ENCODE measurements at regions not wholly inside any gene's neighbourhood (a gene's known extent, or its start where the extent isn't known, plus 50 kb on each side); places are given as distances from the start of the nearest gene placed in this dataset.
"Not testable (repeated sequence)": the region's sequence is repeated elsewhere in the genome, so short reads cannot be mapped to it uniquely, and the experiment has no call there.

DNA sequence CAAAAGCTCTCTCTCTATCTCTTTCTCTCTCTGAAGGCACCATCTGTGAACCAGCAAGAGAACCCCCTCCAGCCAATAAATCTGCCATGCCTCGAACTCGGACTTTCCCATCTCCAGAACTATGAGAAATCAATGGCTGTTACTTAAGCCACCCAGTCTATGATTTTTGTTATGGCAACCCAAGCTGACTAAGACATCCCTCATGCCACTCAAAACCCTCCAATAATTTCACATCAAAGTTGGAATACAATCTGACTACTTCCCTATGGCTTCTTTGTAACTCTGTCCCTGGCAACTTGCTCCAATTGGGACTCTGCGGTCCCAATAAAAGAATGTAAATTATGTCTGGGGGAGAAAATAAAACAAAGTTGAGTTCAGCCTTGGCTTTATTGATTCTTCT, 265.7 kb downstream of the SHOX start:
- DNase-seq (ENCODE audit: low read depth), result no peak

DNA sequence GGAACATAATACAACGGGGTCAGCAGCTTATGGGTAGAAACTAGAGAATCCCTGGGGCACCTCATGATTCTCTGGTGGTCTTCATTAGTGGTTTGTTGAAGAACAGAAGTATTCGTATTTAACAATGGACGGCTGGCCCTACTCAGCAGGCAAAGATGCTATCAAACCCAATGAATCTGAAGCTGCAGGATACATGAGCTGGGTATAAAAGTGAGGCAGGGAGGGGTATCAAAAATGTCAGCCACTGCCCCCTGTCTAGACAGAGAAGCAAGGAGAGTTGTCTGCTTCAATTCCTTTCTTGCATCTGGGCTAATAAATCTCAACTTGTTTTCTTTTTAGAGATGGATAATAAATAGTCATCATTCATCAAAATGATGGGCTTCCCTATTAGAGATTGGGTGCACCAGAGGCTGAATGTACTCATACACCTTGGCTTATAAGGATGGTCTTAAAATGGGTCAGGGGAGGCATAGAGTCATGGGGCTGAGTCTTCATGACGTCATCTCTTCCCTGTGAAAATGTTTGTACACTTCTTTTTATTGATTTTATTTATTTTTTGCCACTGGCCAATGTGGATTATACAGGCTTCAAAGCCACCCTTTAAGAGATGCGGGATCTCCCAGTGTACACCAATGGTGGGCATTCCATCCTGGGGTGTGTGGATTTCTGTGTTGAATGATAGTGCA, 259.5 kb downstream of the SHOX start:
- no peak for DNase-seq (ENCODE audit: low read depth)

DNA sequence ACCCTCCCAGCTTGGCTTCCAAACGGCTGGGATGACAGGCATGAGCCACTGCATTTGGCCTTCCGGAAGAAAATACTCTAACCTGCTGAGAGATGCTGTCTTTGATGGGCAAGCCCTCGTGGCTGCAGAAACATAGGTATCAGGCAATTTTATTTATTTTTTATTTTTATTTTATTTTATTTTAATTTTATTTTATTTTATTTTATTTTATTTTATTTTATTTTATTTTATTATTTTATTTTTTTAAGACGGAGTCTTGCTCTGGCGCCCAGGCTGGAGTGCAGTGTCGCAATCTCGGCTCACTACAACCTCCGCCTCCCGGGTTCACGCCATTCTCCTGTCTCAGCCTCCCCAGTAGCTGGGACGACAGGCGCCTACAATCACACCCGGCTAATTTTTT, 257.1 kb downstream of the SHOX start:
- DNase-seq (ENCODE audit: low read depth), result not testable (repeated sequence)

DNA sequence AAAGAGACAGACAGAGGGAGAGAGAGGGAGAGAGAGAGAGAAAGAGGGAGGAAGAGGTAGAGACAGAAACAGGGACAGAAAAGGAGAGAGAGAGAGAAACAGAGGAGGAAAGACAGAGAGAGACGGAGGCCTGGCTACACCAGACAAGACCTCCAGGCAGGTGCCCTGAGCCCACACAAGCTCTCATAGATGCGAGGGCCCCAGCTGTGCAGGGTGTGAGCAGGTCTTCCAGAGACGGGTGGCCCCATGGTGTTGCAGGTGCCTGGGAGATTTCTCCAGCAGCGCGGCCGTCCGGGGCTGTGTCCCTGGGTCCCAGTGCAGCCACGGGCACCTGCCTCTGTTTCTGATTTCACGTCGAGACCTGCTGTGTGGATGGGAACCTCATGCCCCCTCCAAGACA, 253.0 kb downstream of the SHOX start:
- DNase-seq (ENCODE audit: low read depth), result no peak

DNA sequence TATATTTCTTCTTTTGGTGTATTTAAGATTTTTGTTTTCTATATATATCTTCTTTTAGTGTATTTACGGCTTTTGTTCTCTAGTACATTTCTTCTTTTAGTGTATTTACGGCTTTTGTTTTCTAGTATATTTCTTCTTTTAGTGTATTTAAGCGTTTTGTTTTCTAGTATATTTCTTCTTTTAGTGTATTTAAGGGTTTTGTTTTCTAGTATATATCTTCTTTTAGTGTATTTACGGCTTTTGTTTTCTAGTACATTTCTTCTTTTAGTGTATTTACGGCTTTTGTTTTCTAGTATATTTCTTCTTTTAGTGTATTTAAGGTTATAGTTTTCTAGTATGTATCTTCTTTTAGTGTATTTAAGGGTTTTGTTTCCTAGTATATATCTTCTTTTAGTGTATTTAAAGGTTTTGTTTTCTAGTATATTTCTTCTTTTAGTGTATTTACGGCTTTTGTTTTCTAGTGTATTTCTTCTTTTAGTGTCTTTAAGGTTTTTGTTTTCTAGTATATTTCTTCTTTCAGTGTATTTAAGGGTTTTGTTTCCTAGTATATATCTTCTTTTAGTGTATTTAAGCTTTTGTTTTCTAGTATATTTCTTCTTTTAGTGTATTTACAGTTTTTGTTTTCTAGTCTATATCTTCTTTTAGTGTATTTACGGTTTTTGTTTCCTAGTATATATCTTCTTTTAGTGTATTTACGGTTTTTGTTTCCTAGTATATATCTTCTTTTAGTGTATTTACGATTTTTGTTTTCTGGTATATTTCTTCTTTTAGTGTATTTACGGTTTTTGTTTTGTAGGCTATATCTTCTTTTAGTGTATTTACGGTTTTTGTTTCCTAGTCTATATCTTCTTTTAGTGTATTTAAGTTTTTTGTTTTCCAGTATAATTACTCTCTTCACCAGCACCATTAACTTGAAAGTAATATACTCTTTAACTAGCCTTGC, 249.4 kb downstream of the SHOX start:
- not testable (repeated sequence) for DNase-seq (ENCODE audit: low read depth)

DNA sequence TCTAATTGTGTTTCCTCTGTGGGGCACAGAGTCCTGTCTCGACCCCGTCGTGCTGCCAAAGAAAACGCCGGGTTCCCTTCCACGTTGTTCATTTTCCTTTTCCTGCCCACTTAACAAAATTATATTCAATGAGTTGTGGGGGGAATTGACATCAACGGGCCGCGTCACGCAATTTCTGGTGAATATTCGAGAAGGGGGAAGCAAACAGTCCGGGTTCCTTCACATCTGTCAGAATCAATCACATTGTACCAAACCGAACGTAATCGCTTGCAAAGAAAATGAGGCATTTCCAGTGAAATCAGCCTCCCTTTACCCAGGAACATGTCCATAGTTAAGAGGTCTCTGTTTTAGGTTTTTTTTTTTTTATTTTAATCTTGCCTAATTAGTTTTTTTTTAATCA, 243.5 kb downstream of the SHOX start:
- DNase-seq (ENCODE audit: low read depth), result no peak

DNA sequence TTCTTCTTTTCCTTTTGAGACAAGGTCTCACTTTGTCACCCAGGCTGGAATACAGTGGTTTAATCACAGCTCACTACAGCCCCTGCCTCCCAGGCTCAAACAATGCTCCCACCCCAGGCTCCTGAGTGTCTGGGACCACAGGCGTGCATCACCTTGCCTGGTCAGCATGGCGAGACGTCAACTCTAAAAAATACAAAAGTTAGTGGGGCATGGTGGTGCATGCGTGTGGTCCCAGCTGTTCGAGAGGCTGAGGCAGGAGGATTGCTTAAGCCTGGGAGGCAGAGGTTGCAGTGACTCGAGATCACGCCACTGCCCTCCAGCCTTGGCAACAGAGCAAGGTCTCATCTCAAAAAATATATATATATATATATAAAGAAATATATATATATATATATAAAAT, 242.4 kb downstream of the SHOX start:
- no peak for DNase-seq (ENCODE audit: low read depth)

DNA sequence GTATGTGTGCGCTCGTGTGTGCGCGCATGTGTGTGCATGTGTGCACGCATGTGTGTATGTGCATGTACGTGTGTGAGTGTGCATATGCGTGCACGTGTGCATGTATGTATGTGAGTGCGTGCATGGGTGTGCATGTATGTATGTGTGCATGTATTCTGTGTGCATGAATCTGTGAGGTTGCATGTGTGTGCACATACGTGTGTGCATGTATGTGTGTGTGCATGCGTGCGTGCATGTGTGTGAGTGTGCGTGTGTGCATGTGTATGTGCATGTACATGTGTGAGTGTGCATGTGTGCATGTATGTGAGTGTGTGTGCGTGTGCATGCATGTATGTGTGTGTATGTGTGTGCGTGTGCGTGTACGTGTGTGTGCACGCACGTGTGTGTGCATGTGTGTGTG, 241.5 kb downstream of the SHOX start:
- DNase-seq (ENCODE audit: low read depth), result no peak

DNA sequence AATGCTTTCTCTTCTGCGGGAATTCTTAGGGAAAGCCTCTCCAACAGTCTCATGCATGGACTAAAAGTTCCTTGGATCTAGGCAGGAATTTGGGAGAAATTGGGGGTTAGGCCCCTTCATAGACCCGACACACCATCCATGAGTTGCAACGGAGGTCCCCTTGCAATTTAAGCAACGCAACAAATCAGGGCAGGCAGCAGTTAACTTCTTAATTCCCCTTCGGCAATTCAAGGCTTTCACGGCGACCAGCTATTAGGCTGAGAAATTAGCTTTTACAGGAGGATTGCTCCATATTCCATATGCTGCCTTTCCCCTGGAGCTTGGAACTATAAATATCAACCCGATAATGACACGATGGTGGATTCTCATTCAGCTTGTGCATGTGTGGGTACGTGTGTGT, 241.0 kb downstream of the SHOX start:
- DNase-seq (ENCODE audit: low read depth), result no peak

DNA sequence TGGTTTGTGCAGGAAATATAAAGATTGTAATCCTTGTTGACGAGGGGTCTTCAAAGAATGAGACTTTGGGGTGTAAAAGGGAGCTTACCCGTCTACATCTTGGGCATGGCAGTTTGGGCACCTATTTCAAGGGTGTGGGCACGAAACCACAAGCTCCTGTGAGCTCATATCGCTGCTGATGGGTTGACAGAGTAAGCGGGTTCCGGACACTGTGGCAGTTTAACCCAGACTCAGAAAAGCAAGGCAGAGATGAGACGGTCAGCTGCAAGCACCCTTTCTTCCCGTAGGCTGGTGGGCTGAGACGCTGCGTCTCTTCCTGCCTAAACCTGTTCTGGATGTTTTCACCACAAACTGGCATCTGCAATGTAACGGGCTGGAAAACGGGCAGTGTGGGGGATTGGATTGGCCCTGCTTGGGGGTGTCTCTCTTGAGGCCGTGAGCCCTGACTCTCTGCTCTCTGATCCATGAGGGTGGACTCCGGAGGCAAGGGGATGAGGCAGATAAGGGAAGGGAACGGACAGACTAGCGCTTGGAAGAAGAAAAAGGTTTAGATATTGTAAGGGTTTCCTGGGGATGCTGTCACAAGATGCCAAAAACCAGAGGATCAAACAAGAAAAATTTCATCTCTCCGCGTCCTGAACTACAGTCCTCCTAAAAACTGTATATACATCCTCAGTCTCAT, 237.5 kb downstream of the SHOX start:
- DNase-seq (ENCODE audit: low read depth), result no peak

DNA sequence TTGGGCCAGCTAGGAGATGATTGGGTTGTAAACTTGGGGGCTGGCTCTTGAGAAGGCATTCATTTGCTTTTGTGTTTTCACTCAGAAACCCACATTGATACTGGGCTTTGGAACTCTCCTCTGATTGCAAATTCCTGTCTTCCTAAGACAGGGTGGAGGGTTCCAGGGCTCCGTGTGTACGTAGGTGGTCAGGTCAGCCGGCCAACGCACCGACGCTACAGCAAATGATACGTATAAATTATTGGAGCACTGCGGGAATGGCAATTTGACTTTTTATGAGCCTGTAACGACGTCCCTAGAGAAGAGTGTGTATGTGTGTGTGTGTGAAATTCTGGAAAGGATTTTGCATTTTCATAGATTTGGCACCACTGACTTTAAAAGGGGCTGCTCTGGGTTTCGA, 236.9 kb downstream of the SHOX start:
- DNase-seq (ENCODE audit: low read depth), result no peak

DNA sequence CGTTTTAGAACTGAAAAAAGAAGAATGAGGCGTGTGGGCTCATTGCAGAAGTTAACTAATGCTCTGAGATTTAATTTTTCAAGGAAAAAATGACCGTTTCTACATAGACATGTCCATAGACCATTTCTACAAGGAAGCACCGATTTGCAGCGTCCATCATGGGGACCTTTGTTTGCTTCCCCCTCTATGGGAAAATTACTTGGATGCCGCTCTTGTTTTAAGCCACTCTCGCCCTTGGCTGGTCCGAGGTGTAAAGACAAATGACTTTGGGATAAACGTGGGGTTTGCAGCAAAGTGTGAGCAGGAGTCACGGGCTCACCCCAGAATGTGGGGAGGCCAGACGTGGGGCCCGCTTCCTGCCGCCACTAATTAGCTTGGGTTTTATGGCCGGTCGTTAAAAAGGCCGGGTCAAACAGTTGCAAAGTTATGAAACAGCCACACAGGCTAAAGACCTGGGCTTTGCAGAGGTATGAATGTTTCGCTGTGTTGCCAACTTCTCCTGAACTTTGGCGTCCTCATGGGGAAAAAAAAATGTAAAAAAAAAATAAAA, 235.9 kb downstream of the SHOX start:
- DNase-seq (ENCODE audit: low read depth), result no peak

DNA sequence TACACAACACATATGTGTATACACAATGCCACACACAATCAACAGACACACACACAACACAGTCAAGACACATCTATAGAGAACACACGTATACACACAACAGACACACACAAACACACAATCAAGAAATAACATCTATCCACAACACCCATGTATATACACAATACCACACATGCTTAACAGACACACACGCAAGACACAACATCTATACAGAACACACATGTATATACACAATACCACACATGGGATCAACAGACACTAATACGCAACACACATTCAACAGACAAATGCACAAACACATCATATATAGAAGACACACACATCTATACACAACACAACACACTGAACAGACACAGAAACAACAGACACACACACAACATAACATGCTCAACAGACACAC, 234.8 kb downstream of the SHOX start:
- no peak for DNase-seq (ENCODE audit: low read depth)

DNA sequence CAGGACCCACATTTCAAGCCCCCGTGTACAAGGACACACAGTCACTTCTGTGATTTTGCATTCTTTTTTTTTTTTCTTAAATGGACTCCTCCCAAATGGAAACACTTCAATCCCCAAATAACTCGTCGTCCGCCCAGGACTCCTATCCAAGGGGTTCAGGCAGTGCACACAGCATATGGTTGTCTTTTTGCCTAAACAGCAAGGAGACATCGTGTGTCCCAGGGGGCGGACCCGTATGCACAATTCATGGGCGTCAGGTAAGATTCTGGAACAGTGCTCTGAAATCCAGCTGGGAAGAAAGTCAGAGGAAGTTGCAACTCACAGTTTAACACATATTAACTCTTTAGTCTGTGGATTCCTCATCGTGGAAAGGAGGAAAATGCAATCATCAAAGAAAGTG, 231.3 kb downstream of the SHOX start:
- DNase-seq (ENCODE audit: low read depth), result no peak

DNA sequence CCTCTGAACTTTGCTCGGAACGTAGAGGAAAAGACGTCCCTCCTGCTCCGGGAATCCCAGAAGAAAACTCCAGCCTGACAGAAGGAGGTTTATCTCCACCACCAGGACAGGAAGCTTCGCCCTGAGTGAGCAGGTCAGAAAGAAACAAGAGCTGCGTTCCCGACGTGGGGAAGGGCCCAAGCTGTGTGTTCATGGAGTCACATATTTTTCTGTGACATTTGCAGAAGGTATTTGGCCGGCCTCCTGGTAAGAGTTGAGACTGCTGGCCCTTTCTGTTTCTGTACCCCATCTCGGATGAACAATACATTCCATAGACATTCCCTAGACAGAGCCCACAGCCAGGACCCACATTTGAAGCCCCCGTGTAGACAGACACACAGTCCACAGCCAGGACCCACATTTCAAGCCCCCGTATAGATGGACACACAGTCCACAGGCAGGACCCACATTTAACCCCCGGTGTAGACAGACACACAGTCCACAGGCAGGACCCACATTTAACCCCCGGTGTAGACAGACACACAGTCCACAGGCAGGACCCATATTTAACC, 230.8 kb downstream of the SHOX start:
- no peak for DNase-seq (ENCODE audit: low read depth)

DNA sequence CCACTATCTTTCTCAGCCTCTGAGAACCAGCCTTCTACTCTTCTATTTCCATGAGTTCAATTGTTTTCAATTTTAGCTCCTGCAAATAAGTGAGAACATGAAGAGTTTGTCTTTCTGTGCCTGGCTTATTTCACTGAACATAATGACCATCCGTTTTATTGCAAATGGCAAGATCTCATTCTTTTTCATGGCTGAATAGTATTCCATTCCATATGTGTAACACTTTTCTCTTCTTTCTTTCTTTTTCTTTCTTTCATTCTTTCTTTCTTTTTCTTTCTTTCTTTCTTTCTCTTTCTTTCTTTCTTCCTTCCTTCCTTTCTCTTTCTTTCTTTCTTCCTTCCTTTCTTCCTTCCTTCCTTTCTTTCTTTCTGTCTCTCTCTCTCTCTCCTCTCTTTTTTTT, 228.7 kb downstream of the SHOX start:
- DNase-seq (ENCODE audit: low read depth), result no peak

DNA sequence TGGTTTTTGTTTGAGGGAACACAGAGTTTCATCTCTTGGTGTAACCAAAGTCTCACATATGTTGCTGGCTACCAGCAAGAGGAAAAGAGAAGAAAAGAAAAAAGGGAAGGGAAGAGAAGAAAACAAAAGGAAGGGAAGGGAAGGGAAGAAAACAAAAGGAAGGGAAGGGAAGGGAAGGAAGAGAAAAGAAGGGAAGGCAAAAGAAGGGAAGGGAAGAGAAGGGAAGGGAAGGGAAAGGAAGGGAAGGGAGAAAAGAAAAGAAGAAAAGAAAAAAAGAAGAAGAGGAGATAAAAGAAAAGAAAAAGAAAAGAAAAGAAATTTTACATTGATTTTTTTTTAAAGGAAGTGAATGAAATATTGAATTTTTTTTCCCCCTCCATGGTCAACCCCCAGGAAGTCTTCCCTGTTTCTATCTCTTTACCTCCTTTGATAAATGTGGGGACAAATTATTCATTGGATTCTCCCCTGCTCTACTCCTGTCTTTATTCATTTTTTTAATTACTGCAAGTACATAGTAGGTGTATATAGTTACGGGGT, 228.0 kb downstream of the SHOX start:
- no peak for DNase-seq (ENCODE audit: low read depth)

DNA sequence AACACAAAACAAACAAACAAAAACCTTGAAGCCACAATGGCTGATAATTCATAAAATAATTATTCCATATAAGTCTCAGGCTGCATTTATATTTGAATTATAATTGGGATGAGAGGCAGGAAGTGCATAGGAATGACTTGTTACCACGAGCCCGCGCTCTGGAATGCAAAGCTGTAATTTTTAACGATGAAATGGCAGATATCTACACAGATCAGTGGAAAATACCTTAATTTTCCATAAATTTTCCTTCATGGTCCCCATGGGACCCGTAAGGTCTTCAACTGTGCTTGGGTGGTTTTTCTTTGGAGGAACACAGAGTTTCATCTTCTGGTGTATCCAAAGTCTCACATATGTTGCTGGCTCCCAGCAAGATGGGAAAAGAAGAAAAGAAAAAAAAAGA, 226.8 kb downstream of the SHOX start:
- no peak for DNase-seq (ENCODE audit: low read depth)

DNA sequence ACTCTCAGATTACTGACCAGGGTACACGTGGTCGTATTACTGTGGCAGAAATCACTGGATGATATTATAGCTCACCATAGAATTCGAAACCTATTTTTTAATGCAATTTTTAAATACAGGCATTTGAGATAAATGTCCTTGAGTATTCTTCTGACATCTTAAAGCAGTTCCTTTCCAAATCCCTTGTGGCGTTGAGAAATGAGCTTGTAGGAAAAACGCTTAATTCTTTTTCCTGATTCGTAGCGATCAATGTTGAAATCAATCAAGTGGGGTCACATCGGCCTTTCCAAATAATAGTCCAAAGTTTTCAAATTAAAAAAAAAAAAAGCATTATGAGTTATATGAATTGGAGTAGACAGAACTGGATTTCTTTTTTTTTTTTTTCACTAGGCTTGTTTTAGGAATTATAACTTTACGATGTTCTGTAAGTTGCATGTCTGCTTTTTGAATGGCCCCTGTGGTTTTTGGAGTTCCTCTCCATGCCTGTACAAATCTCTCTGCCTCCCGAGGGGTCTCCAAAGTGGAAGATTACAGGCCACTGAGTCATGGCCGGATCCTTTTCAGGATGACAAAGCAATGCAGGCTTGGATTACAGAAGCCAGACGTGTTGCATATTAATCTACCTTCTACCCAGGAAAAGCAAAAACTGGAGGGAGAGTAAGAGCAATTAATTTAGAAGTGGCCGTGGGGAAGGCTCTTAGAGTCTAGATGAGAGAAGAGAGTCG, 226.1 kb downstream of the SHOX start:
- no peak for DNase-seq (ENCODE audit: low read depth)

DNA sequence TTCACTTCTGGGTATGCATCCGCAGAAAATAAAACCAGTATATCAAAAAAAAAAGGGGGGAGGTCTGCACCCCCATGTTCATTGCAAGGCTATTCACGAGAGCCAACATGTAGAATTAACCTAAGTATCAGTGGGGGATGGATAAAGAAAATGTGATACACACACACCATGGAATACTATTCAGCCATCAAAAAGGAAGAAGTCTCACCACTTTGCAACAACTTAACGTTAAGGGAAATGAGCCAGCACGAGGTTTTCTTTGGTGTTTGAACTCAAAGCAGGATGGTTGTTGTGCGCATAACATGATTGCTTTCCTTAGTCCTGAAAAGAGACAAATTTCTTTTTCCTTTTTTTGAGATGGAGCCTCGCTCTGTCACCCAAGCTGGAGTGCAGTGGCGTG, 222.7 kb downstream of the SHOX start:
- DNase-seq (ENCODE audit: low read depth), result no peak

DNA sequence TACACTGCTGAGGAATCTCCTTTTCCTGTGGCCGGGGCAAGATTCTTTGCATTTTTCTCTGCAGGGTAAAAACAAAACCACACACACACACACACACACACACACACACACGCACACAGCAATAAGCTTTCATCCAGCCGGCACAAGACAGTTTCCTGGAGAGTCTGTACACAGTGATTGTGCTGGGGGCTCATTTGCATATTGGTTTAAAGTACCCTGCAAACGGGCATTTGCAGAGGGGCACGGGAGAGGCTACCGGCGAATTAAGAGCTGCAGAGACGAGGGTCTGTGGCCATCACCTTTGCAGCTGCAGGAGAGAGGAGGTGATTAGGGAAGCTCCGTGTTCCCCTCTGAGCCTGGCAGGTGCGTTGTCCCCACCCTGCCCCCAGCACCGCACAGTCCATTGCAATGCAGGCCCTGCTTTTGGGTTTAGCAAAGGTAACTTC, 219.9 kb downstream of the SHOX start:
- DNase-seq (ENCODE audit: low read depth), result no peak
